ENCODE measurements at regions not wholly inside any gene's neighbourhood (a gene's known extent, or its start where the extent isn't known, plus 50 kb on each side); places are given as distances from the start of the nearest gene placed in this dataset.

DNA sequence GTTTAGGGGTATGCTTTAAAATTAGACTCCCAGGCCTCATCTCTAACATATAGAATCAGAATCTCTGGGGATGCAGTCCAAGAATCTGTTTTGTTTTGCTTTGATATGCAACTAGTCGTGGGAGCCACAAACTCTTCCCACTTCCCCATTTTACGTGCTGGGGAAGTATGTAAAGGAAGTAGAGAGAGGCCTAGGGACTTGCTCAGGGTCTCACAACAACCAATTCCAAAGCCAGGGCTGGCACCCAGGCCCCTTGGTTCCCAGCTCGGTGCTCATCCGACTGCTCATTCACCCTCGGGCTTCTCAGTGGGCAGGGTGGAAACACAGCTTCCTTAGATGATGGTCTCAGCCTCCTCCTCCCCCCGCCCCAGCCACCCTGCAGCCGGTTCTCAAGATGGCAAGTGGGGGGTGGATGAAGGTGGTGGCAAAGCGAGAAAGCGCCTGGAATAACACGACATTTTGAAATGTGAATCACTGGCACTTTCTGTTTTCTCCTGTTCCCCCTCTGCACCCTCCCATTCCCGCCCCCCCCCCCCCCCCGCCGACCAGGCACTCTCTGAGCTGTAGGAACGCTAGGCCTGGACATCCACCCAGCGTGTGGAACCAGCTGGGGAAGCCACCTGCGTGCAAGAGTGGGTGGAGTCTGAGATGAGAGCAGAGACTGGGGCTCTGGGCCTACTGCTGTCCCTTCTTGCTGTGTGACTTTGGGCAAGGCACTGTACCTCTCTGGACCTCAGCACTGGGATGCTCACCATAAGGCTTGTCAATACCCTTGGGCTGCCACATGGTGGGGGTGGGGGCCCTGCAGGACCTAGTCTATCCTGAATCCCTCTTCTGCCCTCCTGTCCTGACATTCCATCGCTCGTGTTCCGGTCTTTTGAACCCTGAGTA, 214.5 kb downstream of the RPLP1 start (continued):
- TF ChIP-seq, protein P1, sequence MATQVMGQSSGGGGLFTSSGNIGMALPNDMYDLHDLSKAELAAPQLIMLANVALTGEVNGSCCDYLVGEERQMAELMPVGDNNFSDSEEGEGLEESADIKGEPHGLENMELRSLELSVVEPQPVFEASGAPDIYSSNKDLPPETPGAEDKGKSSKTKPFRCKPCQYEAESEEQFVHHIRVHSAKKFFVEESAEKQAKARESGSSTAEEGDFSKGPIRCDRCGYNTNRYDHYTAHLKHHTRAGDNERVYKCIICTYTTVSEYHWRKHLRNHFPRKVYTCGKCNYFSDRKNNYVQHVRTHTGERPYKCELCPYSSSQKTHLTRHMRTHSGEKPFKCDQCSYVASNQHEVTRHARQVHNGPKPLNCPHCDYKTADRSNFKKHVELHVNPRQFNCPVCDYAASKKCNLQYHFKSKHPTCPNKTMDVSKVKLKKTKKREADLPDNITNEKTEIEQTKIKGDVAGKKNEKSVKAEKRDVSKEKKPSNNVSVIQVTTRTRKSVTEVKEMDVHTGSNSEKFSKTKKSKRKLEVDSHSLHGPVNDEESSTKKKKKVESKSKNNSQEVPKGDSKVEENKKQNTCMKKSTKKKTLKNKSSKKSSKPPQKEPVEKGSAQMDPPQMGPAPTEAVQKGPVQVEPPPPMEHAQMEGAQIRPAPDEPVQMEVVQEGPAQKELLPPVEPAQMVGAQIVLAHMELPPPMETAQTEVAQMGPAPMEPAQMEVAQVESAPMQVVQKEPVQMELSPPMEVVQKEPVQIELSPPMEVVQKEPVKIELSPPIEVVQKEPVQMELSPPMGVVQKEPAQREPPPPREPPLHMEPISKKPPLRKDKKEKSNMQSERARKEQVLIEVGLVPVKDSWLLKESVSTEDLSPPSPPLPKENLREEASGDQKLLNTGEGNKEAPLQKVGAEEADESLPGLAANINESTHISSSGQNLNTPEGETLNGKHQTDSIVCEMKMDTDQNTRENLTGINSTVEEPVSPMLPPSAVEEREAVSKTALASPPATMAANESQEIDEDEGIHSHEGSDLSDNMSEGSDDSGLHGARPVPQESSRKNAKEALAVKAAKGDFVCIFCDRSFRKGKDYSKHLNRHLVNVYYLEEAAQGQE (IDR thresholded peaks at IDR 0.05), result no peak

- no peak overlapping the region for H3K4me3 ChIP-seq (ENCODE audit: low read depth in 1 of 3, low read length in 3 of 3)
- WGBS, result 80% methylated on average over 6 of the region's 6 CpGs
- no peaks in the 10 kb centered on the region for H3K27me3 ChIP-seq (ENCODE audit: control insufficient read depth in 4 of 4, insufficient read depth in 4 of 4, low read length in 3 of 4)
- TF ChIP-seq YY1 (IDR thresholded peaks at IDR 0.05) (no peak), FOXA2 (IDR thresholded peaks at IDR 0.05) (no peak), SP1 (IDR thresholded peaks at IDR 0.05) (no peak), EGR1 (IDR thresholded peaks at IDR 0.05; ENCODE audit: low read depth in 2 of 2) (no peak), HNF4G (IDR thresholded peaks at IDR 0.05) (no peak), JUND (IDR thresholded peaks at IDR 0.05) (no peak), TAF1 (conservative IDR thresholded peaks at IDR 0.05) (no peak), RAD21 (IDR thresholded peaks at IDR 0.05) (no peak), RXRA (IDR thresholded peaks at IDR 0.05) (no peak), FOXA1 (IDR thresholded peaks at IDR 0.05) (no peak), GABPA (IDR thresholded peaks at IDR 0.05 in 1 of 2, conservative IDR thresholded peaks at IDR 0.05 in 1 of 2) (no peak), ZBTB33 (IDR thresholded peaks at IDR 0.05) (no peak)
- TF ChIP-seq, protein P2, sequence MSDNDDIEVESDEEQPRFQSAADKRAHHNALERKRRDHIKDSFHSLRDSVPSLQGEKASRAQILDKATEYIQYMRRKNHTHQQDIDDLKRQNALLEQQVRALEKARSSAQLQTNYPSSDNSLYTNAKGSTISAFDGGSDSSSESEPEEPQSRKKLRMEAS (IDR thresholded peaks at IDR 0.05), result no peak
- TF ChIP-seq, protein P3, sequence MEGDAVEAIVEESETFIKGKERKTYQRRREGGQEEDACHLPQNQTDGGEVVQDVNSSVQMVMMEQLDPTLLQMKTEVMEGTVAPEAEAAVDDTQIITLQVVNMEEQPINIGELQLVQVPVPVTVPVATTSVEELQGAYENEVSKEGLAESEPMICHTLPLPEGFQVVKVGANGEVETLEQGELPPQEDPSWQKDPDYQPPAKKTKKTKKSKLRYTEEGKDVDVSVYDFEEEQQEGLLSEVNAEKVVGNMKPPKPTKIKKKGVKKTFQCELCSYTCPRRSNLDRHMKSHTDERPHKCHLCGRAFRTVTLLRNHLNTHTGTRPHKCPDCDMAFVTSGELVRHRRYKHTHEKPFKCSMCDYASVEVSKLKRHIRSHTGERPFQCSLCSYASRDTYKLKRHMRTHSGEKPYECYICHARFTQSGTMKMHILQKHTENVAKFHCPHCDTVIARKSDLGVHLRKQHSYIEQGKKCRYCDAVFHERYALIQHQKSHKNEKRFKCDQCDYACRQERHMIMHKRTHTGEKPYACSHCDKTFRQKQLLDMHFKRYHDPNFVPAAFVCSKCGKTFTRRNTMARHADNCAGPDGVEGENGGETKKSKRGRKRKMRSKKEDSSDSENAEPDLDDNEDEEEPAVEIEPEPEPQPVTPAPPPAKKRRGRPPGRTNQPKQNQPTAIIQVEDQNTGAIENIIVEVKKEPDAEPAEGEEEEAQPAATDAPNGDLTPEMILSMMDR (IDR thresholded peaks at IDR 0.05; ENCODE audit: low read depth, low read length, missing input control), result no peak
- TF ChIP-seq, protein P1 (IDR thresholded peaks at IDR 0.05), result no peak
- H3K9me3 ChIP-seq (ENCODE audit: control insufficient read depth in 4 of 4, low read length in 3 of 4), result no peaks in the 10 kb centered on the region
- no peak overlapping the region for H3K27ac ChIP-seq (ENCODE audit: low read depth in 1 of 2, low read length in 2 of 2)
- H3K9ac ChIP-seq (ENCODE audit: low read depth in 1 of 2, low read length in 2 of 2), result no peak overlapping the region
- DNase-seq (ENCODE audit: low spot score), result no peak
- no peaks in the 10 kb centered on the region for H3K36me3 ChIP-seq (ENCODE audit: control insufficient read depth in 4 of 4, insufficient read depth in 3 of 4, low read depth in 1 of 4, low read length in 3 of 4)
- peaks cover 0 to 3% (median 1%) of the 10 kb centered on the region in 4 donors for H3K4me1 ChIP-seq (ENCODE audit: control insufficient read depth in 4 of 4, insufficient read depth in 4 of 4, low read length in 3 of 4)
Measured at GRCh38 chr15:69668039-69668705, 215.6 kb downstream of the RPLP1 start.

Data from liver (tissue), 8 donors.